GM23248 (cell line): ENCODE measurements at regions not wholly inside any gene's neighbourhood (a gene's known extent, or its start where the extent isn't known, plus 50 kb on each side); places are given as distances from the start of the nearest gene placed in this dataset.

Experiments
- EZH2 ChIP-seq: fragments of 200-600 bp; sonication (generic); IDR thresholded peaks from 2 replicates; pipeline ENCODE4 v1.6.1; 2018; ENCODE audit warnings: antibody characterized with exemption, mild to moderate bottlenecking; ENCODE audit not compliant: insufficient read depth, poor library complexity, severe bottlenecking
- EZH2phosphoT487 ChIP-seq: fragments of 200-600 bp; sonication (generic); IDR thresholded peaks from 2 replicates; pipeline ENCODE4 v1.6.1; 2018; ENCODE audit warnings: antibody characterized with exemption, moderate library complexity, mild to moderate bottlenecking, low read depth; ENCODE audit not compliant: insufficient read depth

DNA sequence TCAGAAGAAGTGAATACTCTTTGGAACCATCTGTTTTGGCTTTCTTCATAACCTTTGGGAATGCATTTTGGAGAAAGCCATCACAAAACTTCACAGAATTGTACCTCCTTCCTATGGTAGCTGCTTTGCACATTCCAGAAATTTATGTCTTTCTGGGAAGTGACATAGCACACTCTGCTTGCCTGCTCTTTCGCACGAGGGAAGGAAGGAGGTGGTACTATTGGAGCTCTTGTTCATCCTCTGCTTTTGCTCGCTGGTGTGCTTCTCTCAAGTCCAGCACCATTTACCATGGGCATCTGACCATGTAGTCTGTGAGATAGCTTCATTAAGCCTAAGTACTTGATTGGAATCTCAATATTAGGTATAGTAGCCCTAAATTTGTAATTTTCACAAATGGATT, 473.3 kb upstream of the SLC35B3 start:
- TF ChIP-seq EZH2 (no peak), EZH2phosphoT487 (no peak)
